NCI-H748 (cell line): ENCODE measurements at regions not wholly inside any gene's neighbourhood (a gene's known extent, or its start where the extent isn't known, plus 50 kb on each side); places are given as distances from the start of the nearest gene placed in this dataset.

Experiments
- DNase-seq: peaks from one replicate; lab custom pipeline; 2025; ENCODE audit not compliant: unreplicated experiment; lab: John Stamatoyannopoulos, UW

- peak; percentile 39 for DNase-seq
Measured at GRCh38 chr20:11372876-11373790, 544.6 kb upstream of the BTBD3 start.

- DNase-seq: no peak
Measured at GRCh38 chr20:11375335-11375734, 542.4 kb upstream of the BTBD3 start.

- DNase-seq: no peak
Measured at GRCh38 chr20:11375966-11376365, 541.7 kb upstream of the BTBD3 start.

- DNase-seq: no peak
Measured at GRCh38 chr20:11376420-11376819, 541.3 kb upstream of the BTBD3 start.

- no peak for DNase-seq
Measured at GRCh38 chr20:11376998-11377397, 540.7 kb upstream of the BTBD3 start.

- no peak for DNase-seq
Measured at GRCh38 chr20:11377761-11378160, 539.9 kb upstream of the BTBD3 start.

GRCh38 chr20:11378252-11378651 is 539.4 kb upstream of the BTBD3 start:
- DNase-seq: peak; percentile 56

GRCh38 chr20:11379257-11380011 is 538.3 kb upstream of the BTBD3 start:
- peak; percentile 30 for DNase-seq

GRCh38 chr20:11380283-11380682 is 537.4 kb upstream of the BTBD3 start:
- DNase-seq: no peak

- no peak for DNase-seq
Measured at GRCh38 chr20:11387189-11387754, 530.4 kb upstream of the BTBD3 start.

GRCh38 chr20:11389186-11389585 is 528.5 kb upstream of the BTBD3 start:
- DNase-seq: no peak

GRCh38 chr20:11391591-11391990 is 526.1 kb upstream of the BTBD3 start:
- DNase-seq: no peak

- DNase-seq: no peak
Measured at GRCh38 chr20:11394145-11394833, 523.4 kb upstream of the BTBD3 start.

GRCh38 chr20:11395581-11395980 is 522.1 kb upstream of the BTBD3 start:
- no peak for DNase-seq

GRCh38 chr20:11401988-11402387 is 515.7 kb upstream of the BTBD3 start:
- DNase-seq: no peak

GRCh38 chr20:11403711-11404110 is 514.0 kb upstream of the BTBD3 start:
- no peak for DNase-seq

- peak; percentile 37 for DNase-seq
Measured at GRCh38 chr20:11406877-11407276, 510.8 kb upstream of the BTBD3 start.

GRCh38 chr20:11409561-11409960 is 508.1 kb upstream of the BTBD3 start:
- no peak for DNase-seq

- DNase-seq: no peak
Measured at GRCh38 chr20:11411765-11412164, 505.9 kb upstream of the BTBD3 start.

- no peak for DNase-seq
Measured at GRCh38 chr20:11426948-11427347, 490.7 kb upstream of the BTBD3 start.

GRCh38 chr20:11429168-11429567 is 488.5 kb upstream of the BTBD3 start:
- no peak for DNase-seq
